Hematopoietic multipotent progenitor cell (in vitro differentiated cells): ENCODE measurements at regions not wholly inside any gene's neighbourhood (a gene's known extent, or its start where the extent isn't known, plus 50 kb on each side); places are given as distances from the start of the nearest gene placed in this dataset.

Experiments used
- DNase-seq, 3 donors: peaks; one replicate each; pipeline ENCODE4 v3.0.0-alpha.2; 2011 to 2015; ENCODE audit warnings: low read depth in 2 of 3, low spot score in 2 of 3

DNA sequence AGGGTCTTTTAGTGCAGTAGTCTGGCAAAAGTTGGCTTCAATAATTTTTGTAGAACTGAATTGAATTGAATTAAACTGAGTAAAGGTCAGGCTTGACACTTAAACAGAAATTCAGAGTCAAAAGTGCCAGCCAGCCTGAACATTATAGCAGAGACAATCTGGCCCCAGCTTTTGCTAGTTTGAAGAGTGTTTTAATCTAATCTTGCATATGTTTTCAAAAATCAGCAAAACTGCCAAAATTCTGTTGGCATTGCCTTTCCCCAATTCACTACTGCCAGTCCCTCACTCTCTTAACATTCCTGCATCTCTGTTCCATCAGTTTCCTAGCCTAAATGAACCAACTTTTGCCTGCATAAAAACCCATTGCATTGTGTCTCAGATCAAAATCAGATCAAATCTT lies 403.8 kb downstream of the NUF2 start:
- DNase-seq: no peak

DNA sequence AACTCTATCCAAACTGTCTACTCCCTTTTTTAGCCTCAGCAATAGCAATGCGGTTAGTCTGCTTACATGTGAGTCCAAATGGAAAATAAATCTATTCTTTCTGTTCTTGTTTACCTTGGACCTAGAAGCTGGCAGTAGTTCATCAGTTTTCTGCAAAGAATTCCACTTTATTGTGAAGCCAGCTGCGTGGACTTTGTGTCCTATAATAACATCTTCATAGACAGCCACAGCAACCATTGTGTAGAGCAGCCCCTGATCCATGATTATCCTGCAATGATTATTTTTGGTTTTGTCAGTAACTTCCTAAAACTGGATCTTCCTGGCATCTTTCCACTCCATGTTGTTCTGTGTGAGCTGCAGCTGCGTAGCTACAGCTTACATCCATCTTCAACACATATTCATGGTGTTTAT lies 408.7 kb downstream of the NUF2 start:
- no peak for DNase-seq

DNA sequence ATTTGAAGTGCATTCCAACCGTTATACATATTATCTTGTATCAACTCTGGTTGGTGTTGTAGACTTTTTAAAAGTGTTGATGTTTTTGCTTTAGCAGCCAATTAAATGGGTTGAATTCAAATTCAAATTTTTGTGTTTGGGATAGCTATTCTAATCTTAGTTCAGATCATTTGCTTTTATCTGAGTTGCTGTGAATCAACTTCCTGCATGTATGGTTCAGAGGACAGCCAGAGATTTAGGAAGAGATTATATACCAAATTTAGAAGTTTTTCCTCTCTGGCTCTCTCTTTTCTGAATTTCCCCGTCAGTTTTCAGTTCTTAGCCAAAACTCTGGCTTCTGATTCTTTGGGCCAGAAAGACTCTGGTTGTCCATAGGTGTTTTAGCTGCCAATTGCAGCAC lies 415.5 kb downstream of the NUF2 start:
- no peak for DNase-seq

DNA sequence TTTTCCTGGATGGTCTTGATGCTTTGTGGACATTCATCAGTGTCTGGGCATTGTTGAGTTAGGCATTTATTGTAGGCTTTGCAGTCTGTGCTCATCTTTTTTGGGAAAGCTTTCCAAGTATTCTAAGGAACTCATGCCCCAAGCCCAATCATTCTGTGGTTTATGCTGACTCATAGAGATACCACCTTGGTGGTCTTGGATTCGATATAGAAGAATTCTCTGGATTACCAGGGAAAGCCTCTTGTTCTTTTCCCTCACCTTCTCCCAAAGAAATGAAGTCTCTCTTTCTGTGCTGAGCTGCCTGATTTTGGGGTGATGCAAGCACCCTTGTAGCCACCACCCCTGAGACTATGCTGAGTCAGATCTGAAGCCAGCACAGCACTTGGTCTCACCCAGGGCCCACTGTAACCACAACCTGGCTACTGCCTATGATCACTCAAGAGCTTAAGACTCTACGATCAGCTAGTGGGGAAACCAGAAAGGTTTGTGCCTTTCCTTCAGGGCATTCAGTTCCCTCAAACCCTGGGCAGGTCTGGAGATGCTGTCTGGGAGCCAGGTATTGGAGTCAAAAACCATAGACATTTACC lies 422.6 kb downstream of the NUF2 start:
- no peak for DNase-seq

DNA sequence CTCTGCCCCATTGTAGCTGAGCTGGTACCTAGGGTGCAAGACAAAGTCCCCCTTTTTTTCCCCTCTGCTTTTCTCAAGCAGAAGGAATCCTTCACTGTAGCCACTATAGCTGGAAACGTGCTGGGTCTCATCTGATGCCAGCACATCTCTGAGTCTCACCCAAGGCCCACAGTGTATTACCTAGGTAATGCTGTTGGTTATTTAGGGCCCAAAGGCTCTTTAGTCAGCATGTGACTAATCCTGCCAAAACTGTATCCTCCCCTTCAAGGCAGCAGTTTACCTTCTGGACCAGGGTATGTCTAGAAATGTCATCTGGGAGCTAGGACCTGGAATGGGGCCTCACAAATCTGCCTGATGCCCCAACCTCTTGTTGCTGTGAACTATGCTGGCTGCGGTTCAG lies 423.4 kb downstream of the NUF2 start:
- no peak for DNase-seq

DNA sequence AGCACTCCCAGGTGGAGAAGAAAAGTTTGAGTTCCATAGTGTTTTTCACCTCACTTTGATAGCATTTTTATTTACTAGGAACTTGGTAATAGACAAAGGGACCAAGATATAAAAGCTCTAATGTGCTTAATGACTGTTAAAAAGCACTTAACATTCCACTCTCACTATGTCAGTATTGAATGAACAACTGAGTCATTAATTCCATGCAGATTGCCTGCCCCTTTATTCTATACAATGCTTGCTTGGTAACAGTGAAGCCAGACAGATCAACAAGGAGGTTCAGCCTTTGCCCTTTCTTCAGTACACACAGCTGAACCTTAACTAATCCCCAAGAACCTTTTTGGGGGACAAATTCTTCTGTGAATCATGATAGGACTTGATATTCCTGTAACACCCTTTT lies 425.5 kb downstream of the NUF2 start:
- no peak for DNase-seq

DNA sequence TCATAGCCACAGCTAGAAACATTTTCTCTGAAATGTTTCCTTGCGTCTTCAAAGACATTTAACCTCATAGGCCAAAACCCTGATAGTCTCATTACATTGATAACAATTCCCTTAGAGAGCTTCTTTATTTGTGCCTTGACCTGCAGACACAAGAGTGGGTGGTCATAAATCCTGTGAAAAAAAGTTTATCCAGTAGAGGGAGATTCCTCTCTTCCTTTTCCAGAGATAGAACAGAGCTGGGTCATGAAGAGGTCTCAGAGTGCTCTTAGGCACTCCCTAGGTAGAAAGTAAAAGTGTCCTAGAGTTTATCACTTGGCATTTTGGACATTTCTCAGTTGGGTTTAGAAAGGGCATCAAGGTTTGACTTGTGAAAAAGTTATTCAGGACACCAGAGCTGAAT lies 426.1 kb downstream of the NUF2 start:
- no peak for DNase-seq

DNA sequence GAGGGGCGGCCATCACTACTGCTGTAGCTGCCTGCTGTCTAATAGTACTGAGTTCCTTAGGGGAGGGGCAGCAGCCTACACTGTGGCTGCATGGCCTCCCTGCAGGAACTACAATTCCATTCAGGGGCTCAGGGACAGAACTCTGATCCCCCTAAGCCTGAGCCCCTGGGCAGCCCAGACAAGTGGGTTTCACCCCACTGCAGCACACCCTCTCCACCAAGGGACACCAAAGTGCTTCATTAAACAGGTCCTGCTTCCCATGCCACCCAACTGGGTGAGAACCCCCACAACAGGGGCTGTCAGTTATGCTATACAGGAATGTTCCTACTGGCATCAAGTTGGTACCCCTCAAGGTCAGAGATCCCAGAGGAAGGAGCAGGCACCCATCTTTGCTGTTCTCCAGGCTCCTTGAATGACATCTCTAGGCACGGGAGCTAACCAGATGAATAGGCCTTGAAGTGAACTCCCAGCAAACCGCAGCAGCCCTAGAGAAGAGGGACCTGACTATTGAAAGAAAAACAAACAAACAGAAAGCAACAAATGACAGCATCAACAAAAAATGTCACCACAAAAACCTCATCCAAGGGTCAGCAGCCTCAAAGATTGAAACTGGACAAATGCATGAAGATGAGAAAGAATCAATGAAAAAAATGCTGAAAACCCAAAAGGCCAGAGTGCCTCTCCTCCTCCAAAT lies 437.4 kb downstream of the NUF2 start:
- no peak for DNase-seq

DNA sequence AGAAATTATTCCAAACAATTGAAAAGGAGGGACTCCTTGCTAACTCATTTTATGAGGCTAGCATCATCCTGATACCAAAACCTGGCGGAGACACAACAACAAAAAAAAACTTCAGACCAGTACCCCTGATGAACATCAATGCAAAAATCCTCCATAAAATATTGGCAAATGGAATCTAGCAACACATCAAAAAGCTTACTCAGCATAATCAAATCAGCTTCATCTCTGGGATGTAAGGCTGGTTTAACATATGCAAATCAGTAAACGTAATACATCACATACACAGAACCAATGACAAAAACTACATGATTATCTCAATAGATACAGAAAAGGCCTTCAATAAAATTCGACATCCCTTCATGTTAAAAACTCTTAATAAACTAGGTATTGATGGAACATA lies 440.1 kb downstream of the NUF2 start:
- DNase-seq: no peak

DNA sequence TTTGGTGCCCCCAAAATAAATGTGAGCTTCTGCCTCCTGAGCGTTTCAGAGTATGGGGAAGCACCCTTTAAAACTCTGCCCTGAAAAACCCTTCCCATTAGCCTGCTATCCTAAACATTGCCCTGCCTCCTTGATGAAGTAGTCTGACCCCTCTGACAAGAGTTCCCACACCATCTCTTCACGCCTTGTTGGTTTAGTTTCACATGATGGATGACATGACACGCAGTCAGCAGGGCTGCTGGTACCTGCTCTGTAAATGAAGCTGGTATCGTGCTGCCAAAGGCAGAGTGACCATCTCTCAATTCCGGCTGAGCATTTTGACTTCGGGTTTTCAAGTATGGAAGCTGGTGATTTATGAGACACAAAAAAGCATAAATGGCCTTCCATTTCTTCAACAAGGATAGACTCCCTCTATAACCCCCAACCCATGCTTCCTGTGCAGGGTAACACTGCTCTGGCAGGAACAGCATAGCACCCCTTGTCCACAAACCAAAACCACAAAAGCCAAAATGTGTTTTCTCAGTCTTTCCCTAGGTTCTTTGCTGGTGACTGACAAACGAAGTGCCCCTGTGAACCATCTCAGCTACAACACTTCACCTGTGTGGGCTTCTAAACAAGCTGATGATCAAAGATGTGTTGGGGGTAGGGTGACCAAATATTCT lies 444.6 kb downstream of the NUF2 start:
- peak in 1 of 3 donors; percentile 2 for DNase-seq

DNA sequence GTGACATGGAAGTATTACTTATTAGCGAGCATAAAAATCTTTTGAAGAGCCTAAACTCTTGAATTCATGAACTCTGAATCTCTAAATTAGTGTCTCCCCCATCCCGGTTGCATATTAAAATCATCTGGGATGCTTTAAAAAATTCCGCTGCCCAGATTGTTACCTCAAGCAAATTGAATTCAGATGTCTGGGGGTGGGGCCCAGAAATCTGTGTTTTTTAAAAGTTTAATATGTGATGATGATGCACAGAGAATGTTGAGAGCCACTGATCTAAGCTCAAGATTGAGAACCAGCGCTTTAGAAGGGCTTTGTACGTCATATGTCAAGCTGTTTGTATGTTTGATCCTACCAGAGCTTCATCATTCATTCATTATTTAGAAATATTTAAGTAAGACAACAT lies 446.8 kb downstream of the NUF2 start:
- DNase-seq: no peak

DNA sequence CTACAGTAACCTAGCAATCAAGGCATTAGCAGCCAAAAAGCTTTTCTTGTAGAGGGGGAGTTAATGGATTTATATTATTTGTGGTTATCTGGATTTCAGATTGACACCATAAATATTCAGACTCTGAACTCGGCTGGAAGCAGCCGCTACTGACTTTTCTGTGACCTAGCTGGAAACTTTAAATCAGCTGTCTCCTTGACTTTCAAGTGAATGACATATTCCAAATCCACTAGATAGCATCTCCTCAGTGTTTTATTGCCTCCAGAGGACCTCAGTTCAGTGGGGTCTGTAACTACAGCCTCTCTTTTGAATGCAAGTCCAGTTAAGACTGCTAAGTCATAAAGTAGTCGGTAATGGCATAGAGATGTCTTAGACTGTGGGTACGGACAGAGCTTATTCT lies 448.5 kb downstream of the NUF2 start:
- DNase-seq: no peak

DNA sequence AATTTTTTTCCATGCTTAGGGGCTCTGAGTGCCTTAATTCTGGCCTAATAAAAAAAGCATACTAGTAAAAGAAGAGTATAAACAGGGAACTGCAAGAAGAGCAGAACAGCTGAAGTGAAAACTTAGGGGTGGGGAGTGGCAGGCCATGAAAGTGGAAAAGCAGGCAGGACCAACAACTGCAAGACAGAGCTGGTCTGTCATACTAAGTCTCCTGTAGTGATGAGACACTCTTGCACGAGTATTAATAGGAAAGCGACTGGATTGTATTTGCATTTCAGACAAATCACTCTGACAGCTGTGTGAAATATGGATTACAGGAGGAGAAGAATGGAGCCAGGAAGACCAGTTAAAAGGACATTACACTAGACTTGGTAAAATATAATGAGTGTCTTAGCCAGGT lies 449.9 kb downstream of the NUF2 start:
- no peak for DNase-seq

DNA sequence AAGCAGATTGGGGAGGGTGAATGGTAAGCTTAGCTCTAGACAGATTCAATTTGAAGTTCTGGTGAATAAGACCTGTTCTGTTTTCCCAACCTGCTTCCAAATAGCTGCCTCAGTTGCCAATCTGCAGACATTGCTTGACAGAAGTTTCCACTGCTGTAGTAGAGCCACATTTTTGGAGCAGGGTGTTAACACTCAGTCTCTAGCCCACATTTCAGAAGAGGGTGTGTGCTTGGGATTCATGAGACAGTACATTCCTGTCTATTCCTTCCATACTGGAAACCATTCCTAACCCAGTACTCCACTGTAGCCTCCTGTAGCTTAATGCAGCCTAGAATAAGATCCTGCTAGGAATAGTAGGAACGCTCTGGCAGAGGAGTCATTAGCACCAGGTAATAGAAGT lies 450.5 kb downstream of the NUF2 start:
- no peak for DNase-seq

DNA sequence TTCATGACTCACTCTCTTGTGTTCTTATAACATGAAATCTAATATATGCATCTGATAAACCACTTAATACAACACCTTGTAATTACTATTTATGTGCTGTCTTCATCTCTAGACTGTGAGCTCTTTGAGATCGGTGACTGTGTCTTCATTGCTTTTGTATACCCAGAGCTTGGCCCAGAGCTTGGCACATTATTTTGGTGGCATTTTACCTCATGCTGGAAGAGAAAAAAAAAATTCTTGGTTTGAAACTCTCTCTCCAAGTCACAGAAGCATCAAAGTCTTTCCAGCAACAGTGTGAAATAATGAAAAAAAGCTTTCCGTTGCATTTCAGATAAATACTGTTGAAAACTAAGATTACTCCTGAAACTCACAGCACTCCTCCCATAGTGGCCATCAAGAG lies 451.6 kb downstream of the NUF2 start:
- DNase-seq: no peak

DNA sequence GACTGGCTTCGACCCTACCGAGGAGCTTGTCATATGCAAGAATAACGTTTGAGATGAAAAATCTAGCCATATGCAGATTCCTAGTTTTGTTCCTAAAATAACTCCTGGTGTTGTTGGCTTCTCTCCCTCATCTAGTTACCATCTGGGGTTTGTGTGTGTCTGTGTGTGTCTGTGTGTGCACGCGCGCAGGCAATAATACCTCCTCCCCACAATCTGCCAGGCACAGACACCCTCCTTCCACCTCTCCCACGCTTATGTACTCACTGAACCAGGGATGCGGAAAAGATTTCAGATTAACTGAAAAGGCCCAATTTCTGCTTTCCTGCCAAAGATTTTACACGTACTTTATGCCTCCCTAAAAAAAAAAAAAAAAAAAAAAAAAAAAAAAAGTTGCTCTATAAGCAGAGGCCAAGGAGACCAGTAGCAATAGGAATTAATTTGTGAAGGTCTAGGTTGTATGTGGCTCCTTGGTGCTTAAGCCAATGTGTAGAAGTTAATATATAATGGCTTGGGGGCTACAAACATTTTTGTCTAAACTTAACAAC lies 452.7 kb downstream of the NUF2 start:
- DNase-seq: no peak

DNA sequence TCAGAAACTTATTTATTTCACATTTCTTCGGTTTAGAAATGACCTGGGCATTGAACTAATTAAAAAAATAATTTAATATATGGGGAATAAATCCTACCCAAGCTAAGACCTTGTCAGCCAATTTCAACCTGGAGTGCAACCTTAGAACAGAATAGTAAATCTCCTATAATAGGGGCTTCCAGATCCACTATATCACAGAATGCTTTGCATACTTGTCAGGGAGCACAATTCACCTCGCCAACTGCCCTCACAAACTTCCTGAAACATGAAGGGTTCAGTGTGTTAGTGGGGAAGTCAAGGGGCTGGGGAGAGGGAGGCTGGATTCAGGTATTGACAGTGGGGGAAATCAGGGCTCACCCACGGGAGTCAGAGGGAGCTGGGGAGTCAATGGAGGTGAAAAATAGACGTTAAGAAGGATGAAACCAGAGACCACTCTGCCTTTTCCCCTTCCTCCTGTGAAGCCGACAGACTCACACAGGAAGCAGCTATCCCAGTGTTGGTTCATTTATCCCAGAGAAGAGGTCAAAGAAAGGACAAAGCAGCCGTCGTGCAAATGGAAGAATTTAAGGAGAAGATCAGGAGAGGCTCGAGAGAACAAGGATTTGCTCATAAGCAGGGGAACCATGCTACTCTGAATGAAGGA lies 453.3 kb downstream of the NUF2 start:
- no peak for DNase-seq

DNA sequence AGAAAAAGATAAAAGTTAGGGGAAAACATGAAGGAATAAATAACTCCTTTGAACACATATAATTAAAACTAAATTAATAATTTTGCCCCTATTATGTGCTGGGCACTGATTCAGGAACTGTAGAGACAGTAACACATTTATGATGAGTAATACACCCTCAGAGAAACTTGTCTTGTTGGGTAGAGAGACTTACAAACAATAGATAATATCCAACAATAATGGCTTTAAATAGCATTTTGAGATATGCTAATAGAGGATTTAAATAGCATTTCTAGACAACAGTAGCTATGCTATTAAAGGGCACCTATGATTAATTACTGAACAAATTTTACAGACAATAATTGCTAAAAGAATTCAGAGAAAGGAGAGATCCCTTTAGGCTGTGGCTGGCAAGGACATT lies 455.5 kb downstream of the NUF2 start:
- no peak for DNase-seq

DNA sequence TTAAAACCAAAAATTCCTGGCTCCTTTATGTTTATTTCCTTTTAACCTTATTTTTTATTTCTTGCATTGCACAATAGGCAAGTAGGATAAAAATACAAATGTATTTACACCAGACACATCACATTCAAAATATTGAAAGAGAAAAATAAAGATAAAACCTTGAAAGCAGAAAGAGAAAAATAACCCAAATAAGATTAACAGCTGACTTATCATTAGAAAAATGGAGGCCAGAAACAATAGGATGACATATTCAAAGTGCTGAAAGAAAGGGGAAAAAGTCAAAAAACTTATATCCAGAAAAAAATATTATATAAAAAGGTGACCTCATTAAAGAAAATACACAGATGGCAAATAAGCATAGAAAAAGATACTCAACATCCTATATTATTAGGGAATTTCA lies 459.4 kb downstream of the NUF2 start:
- DNase-seq: no peak

DNA sequence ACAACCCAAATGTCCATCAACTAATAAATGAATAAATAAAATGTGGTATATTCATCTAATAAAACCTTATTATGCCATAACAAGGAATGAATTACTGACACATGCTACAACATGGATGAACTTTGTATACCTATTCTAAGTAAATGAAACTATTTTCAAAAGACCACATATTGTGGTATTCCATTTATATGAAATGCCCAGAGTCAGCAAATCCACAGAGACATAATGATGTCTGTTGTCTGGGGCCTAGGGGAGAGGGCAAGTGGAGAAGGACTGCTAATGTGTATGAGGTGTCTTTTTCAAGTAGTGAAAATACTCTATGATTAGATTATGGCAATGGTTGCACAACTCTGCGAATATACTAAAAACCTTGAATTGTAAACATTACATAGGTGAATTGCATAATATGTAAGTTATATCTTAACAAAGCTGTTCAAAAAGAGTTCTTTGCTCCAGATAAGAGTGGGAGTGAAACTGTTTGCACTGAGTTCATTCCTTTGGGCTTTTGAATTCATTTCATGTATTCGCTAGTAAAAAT lies 464.2 kb downstream of the NUF2 start:
- DNase-seq: no peak

DNA sequence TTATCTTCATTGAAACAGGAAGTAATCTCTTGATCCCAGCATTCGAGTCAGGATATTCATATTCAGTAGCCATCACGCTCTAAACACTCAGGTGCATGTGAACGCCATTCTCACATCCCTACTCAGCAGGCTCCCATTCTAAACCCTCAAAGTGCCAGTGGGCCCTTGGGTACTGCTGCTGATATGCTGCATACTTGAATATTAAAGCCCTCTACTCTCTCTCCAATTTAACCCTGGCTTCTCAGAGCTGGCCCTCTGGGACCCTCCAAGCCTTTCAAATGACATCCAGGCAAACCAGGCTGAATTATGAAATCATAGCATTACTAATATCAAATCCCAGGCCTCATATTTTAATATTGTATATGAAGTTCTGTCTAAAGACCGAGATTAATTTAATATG lies 468.2 kb downstream of the NUF2 start:
- DNase-seq: no peak
